HG02571 (cell line): ENCODE measurements at regions not wholly inside any gene's neighbourhood (a gene's known extent, or its start where the extent isn't known, plus 50 kb on each side); places are given as distances from the start of the nearest gene placed in this dataset.

ENCODE experiments used
- ATAC-seq: cut with Tn5 transposase; IDR thresholded peaks from one replicate; pipeline ENCODE4 v1.9.1; 2021; ENCODE audit warnings: mild to moderate bottlenecking, moderate library complexity; ENCODE audit not compliant: unreplicated experiment

DNA sequence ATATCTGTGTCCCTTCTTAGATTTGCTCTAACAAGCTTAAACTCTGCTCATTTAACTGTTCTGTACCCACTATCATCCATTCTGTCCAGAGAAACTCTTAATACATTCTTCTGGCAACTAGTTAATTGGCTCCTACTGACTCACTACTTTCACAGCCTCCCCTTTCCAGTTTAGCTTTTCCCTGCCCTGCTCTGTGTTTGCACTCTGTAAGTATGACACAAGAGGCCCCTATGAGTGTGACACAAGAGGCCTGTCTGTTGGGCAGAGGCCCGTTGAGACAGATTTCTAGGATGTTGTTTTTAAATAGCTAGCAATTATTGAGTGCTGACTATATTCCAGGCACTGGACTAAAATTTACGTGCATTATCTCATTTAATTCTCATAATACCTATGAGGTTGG lies 246.0 kb upstream of the DAAM1 start:
- ATAC-seq, result no peak

DNA sequence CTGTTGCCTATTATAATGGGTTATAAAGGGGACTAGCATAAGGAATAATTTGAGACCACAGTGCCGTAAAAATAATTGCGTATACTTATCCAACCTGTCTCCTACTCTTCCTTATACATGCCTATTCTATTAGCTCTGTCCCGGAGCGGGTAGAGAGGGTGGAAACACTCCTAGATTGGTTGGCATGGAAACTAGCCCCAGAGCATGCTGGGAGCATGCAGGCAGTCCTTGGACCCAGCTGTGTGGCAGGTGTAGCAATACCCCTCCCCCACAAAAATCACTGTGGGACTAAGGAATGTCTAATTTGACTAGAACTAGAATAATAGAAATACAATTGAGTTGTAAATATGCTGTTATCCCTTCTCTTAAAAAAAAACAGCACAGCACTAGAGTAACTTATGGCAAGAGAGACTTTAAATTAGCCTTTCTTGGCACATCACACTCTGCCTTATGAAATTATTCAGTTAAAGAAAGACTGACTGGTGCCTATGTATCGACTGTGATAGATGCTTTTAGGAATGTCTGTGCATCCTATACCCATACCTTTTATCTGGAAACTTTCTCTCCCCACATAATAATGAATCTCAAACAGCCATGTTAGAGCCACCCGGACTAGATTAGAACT lies 244.0 kb upstream of the DAAM1 start:
- no peak for ATAC-seq

DNA sequence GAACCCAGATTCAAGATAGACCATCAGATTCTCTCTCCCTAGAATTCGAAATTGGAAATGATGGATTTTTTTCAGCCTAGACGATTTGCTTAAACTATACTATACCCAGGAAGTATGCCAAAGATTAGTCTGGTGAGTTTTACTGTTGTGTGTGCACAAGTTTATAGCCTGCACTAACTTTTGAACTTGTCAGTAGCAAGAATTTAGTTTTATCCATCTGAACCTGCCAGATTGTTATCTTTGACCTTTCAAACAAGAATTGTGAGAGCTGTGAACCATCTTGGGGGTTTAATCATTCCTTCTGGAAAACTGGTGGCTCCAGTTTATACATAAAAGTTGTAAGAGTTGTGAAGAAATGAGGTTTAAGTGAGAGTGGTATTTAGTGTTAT lies 243.5 kb upstream of the DAAM1 start:
- no peak for ATAC-seq

DNA sequence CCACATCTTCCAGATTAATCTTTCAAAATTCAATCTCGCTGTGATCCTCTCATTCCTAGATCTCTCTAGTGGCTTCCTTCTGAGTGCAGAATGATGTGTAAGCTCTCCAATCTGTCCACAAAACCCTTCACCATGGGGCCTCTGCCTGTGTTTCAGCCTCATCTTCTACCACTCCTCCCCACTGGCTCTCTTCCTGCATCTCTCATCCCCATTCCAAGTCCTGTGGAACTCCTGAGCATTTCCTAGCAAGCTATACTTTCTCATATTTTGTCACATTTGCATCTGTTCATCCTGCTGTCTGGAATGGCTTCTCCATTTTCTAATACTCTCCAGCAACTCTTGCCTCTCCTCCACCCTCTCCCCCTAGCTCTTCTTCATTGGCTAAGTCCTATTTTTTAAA lies 242.0 kb upstream of the DAAM1 start:
- no peak for ATAC-seq

DNA sequence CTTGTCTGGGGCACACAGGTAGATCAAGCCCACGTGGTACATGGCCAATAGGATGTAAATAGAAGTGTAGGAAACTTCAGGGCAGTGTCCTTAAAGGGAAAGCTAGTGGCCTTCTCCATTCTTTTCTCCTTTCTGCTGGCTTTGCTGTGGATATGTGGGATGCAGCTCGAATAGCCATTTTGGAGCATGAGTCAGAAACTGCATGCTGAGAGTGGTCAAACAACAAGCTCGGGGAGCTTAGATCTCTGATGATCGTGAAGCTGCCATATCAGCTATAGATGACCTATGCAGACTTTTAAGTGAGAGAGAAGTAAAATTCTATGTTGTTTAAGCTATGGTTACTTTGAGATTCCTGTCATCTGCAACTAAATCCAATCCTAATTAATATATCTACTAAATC lies 241.3 kb upstream of the DAAM1 start:
- ATAC-seq, result no peak

DNA sequence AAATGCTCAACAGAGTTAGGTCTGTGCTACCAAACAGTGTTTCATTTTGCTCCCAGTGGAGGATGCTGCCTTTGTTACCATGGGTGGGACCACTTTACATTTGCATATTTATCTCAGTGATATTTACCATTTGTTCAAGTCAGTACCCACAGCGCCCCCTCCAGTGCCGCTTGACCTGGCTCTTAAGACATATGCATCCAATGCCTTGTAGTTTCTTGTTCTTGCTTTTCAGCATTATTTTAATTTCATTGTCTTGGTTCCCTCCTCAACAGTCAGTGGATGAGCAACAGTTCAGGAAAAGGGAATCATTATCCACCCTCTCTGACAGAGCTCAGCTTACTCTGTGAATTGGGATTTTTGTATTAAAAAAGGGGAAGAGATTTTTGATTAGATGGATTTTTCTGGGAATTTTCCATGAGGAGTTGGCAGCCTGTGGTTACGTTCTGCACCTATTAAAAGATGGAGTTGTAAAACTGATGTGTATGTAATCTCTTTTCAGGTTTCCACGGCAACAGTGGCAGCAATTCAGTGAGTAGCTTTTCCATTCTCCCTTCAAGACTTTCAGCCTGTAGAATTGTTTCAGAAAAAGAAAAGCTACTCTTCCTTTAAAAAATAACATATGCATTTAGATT lies 240.5 kb upstream of the DAAM1 start:
- ATAC-seq, result no peak

DNA sequence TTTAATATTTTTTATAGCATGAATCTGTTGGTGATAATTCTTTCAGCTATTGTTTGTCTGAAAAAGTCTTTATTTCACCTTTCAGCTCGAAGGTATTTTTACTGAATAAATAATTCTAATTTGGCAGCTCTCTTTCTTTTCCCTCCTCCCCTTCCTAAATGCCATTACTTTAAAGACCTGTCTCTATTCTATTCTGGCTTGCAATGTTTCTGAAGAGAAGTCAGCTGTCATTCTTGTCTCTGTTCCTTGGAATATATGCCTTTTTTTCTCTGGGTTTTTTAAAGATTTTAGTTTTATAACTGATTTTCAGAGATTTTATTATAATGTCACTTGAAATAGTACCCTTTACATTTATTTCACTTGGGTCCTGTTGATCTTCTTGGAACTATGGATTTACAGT lies 237.9 kb upstream of the DAAM1 start:
- ATAC-seq, result no peak

DNA sequence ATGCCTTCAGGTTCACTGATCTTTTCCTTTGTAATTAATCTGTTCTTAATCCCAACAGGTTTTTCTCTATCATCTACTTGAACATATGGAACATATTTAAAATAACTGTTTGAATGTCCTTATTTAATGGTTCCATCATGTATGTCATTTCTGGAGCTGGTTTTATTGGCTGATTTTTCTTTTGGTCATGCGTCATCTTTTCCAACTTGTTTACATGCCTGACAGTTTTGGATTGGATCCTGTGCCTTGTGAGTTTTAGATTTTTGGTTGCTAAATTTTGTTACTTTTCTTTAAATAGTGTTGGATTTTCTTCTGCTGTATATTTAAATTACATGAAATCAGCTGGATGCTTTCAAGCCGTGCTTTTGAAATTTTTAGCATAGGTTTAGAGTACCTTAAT lies 237.3 kb upstream of the DAAM1 start:
- no peak for ATAC-seq

DNA sequence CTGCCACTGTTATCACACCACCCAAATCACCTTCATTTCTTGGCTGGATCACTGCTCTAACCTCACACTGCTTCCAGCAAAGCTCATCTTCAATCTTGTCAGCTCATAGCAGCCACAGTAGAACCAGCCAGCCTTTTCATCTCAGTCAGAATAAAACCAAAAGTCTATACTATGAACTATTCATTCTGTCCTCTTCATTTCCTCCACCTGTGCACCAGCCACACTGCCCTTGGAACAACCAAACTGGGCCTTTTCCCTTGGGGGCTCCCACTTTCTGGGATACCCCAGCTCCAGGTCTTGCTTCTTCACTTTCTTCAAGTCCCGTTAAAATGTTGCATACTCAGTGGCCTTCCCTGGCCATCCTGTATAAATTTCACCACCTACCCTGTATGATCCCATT lies 234.4 kb upstream of the DAAM1 start:
- no peak for ATAC-seq

DNA sequence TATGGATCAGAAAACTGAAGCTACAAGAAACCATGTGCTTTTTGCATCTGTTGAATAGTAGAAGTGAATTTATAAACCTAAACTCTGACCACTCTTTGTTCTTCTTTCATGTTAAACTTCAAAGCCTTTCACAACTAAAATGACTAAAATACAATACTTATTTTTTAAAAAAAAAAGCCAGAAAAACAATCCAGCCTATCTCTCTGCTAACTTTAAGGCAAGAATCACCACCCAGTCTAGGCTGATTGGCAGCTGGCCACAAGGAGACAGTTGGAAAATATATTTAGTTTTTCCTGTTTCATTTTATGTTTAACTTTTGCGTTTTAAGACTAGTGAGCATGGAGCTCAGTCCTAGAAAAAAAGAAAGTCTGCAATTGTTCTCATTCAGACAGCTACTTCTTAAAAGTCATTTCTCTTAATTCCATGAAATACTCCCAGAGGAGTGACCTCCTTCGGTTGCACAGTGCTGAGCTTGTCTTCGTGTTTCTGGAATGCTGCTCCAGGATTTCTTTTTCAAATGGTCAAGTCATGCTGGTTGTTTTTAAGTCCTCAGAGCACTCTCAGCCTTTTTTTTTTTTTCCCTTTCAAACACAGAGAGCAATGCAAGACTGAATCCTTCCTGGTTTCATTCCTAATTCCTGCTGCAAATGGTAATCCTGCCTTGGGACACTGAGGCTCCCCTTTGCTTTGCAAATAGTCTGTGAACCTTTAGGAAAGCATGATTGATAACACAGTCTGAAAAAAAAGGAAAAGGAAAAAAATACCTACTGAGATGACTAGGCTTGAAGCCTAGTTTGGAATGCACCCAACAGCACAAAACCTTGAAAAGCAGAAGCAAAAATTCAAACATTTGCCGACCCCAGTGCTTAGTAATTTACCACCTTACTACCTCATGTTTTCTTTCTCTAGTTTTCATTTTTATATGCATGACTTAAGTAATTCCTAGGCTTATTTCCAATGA lies 233.3 kb upstream of the DAAM1 start:
- no peak for ATAC-seq

DNA sequence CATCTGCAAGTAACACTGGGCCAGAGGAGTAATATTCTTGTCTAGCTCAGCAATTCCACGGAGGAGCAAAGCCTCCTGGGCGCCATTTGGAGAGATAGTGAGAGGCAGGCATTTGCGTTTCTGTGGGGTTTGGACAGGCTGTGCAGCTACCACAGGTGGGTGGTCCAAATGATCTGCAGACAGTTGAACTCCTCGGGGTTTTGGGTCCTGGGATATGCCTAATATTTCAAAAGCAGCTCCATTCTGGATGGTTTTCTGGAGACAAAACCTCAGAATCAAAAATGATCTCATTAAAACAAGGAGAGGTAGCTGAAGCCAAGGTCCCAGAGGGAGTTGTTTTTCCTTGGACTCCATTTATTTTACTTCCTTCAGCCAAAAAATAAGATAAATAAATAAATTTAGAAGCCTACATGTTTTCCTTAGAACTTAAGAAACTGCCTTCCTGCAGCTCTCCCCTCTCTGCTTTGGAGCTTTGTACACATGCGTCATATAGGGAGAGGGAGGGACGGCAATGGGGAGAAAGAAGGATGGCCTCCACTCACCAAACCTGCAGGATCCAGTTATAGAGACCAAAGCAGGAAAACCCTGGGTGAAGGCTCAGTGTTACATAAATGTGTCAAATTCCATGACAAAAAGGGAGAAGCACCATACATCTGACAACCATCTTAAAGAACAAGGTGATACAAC lies 227.3 kb upstream of the DAAM1 start:
- no peak for ATAC-seq

DNA sequence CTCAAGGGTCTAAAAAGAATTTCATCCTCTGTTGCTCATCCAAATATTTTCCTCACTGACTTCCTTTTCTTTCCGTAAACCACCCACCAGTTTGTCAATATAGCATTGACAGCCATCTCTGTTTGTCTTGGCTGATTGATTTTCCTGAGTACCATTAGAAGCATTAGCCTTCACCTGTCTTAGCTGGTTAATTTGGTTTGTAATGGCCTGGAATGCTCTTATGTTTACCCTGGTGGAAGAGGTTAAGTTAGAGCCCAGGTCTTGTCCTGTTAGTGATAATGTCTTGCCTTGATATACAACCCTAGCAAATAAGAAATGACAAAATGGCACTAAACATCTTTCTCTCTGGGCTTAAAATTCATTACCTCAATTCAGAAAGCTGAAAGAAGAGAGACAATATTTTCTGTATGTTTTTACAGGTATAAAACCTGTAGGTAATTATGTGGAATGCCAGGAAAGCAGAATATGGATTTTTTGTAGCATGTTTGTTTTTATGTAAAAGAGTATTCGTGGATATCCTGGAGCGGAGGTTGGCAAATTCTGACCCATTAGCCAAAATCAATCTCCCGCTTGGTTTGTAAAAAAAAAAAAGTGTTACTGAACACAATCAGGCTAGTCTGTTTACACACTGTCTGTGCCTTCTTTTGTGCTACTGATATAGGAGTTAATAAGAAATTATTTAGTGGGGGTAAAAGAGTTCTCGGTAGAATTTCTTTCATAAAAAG lies 224.4 kb upstream of the DAAM1 start:
- ATAC-seq, result no peak

DNA sequence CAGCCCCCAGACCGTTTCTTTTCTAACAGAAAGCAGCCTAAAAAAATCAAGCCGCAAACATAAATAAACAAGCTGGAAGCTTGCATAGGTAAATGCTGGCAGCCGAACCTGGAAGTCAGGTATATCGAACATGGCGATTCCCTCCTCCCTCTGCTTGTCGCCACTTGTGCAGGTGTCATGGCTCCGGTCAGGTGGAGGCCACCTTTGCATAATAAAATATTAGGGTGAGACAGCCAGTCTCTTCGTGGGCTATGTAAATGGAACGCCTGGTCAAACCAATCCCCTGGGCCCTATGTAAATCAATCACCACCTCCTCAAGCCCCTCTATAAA lies 223.9 kb upstream of the DAAM1 start:
- ATAC-seq, result no peak

DNA sequence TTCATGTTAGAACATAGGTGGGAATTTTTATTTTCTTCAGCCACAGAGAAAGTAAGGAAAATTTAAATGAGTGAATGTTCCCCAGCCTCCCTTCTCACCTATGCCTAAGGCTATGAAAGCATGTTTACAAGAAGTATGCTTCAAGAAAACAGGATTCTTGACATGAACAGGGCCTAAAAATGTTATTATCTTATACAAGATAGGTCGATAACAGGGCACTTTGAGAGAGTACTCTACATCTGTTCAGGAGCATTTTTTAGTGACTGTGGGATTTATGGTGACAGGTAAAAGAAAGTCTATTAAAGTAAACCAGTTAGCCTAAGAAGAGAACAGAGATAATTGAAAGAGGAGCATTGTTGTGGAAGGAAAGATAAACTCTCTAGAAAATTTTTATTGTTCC lies 222.9 kb upstream of the DAAM1 start:
- ATAC-seq, result no peak

DNA sequence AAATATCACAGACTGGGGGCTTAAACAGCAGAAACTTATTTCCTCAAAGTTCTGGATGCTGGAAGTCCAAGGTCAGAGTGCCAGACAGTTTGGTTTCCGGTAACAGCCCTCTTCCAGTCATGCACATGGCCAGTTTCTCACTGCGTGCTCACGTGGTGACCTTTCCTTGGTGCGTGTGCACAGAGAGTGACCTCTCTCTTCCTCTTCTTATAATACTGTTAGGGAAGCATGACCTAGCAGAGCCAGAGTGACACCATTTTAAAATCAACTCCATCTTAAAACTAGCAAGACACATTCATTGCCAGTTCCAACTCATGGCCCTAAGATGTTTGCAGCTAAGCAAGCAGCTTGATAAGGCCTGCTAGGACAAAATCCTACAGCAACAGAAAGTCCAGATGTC lies 221.5 kb upstream of the DAAM1 start:
- ATAC-seq, result no peak

DNA sequence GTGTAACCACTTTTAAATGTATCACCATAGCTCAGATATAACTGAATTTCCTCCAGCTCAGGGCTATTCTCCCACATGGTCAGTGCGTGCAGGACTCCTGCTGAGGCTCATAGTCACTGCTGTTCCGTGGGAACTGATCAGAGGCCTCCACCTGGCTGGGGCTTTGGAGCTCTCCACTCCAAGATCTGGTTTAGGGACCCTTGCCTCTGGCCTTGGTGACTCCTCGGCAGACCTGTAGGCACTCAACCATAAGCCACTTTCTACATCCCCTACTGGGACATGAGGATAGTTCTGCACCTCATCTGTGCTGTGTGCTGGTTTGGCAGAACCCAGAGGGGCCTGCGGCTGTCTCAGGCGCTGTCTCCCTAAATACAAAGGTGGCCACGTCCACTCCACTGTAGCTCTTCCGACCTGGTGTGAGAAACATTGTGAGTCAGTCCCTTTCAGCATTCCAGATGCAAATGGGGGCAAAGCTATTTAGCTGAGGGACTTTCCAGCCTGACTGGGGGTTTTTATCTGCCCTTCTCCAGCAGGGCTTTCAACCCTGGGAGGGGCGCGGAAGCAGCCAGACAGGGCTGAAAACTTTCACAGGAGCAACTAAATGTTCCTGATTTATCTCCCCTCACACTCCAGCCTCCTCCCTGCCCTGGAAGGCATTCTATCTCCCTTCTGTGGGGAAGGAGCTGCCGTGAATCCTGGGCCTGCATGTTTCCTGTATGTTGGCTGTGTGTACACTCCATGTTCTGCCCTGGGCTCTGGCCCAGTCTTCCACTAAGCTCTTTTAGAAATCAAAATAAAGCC lies 218.3 kb upstream of the DAAM1 start:
- peak; percentile 46 for ATAC-seq

DNA sequence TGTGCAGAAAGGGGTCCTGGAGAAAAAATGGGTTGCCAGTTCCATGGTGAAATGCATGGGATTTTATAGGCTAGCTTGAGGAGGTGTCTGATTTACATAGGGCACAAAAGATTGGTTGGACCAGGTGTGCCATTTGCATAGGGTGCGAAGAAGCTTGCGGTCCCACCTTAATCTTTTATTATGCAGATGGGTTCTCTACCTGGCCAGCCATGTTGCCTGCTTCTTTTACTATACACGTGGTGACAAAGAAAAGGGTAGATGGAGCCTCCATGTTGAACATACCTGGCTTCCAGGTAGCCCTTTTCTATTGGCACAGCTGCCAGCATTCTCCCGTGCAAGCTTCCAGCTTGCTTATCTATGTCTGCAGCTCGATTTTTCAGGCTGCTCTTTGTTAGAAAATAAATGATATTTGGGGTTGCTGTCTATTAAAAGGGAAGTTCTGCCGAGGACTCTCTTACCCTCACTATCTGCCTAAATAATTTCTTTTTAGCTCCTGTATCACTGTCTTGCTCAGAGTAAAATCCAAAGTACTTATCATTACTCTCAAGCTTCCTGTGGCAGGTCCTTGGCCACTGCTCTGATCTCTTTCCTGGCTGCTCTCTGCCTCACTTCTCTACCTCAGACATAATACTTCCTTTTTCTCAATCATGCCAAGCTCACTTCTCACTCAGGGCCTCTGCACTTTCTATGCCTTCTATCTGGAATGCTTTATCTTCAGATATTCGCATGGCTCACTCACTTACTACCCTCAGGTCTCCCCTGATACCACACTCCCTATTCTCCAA lies 216.0 kb upstream of the DAAM1 start:
- ATAC-seq, result no peak

DNA sequence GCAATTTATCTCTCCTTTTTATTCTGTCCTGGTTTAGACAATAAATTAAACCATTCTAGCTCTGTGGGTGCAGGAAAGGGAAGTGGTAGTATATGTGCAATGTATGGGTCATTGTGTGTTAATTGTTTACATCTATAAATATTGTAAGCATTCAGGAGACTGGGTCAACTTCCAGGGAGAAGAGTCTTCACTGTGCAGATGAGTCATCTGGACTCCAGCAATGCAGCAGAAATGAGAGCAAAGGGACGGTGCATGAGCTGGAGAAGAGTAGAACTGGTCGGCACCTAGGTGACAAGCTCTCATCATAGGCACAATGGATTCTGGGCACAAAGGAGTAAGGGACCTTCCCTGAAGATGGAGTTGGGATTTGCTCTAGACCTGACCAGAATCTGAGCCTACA lies 211.1 kb upstream of the DAAM1 start:
- no peak for ATAC-seq

DNA sequence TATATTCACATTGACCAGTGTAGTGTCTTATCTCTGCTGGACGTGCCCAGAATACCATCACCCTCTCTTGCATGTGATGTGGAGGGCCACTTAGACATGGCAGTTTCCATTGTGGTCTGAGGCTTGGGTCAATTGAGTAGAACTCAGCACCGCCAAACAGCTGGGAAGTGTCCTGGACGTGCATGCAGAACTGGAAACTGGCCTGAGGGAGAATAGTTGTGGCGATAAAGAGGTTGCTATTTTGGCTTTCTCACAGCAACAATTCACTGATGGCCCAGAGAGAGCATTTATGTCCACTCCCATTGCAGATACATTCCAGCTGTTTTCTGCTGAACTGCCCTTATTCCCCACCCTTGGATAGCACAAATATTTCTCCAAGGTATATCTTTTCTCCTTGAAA lies 210.1 kb upstream of the DAAM1 start:
- no peak for ATAC-seq
